Glomerular visceral epithelial cell (primary cell): ENCODE measurements at regions not wholly inside any gene's neighbourhood (a gene's known extent, or its start where the extent isn't known, plus 50 kb on each side); places are given as distances from the start of the nearest gene placed in this dataset.

Experiments
- DNase-seq: peaks from one replicate; pipeline ENCODE4 v3.0.0-alpha.2; 2016; ENCODE audit errors: extremely low spot score

- DNase-seq = no peak
Observed at GRCh38 chr15:98196371-98196770, 235.9 kb downstream of the ARRDC4 start.

GRCh38 chr15:98202256-98202655 is 241.8 kb downstream of the ARRDC4 start:
- no peak for DNase-seq

- no peak for DNase-seq
Observed at GRCh38 chr15:98203872-98204660, 243.6 kb downstream of the ARRDC4 start.

GRCh38 chr15:98207928-98208327 is 247.4 kb downstream of the ARRDC4 start:
- DNase-seq = no peak

- DNase-seq = no peak
Observed at GRCh38 chr15:98213346-98213979, 253.0 kb downstream of the ARRDC4 start.

GRCh38 chr15:98216166-98216565 is 255.7 kb downstream of the ARRDC4 start:
- DNase-seq = no peak

- no peak for DNase-seq
Observed at GRCh38 chr15:98217356-98217755, 256.9 kb downstream of the ARRDC4 start.

GRCh38 chr15:98221144-98221543 is 260.6 kb downstream of the ARRDC4 start:
- DNase-seq = no peak

- DNase-seq = no peak
Observed at GRCh38 chr15:98221577-98221976, 261.1 kb downstream of the ARRDC4 start.

GRCh38 chr15:98226149-98226548 is 265.6 kb downstream of the ARRDC4 start:
- DNase-seq = no peak

GRCh38 chr15:98226578-98226977 is 266.1 kb downstream of the ARRDC4 start:
- no peak for DNase-seq

- no peak for DNase-seq
Observed at GRCh38 chr15:98228846-98229245, 268.3 kb downstream of the ARRDC4 start.

- DNase-seq = no peak
Observed at GRCh38 chr15:98230975-98231374, 270.5 kb downstream of the ARRDC4 start.

GRCh38 chr15:98231696-98232440 is 271.4 kb downstream of the ARRDC4 start:
- DNase-seq = no peak

GRCh38 chr15:98232761-98233160 is 272.3 kb downstream of the ARRDC4 start:
- DNase-seq = no peak

GRCh38 chr15:98233873-98234272 is 273.4 kb downstream of the ARRDC4 start:
- no peak for DNase-seq

- no peak for DNase-seq
Observed at GRCh38 chr15:98240303-98240702, 279.8 kb downstream of the ARRDC4 start.

- no peak for DNase-seq
Observed at GRCh38 chr15:98241032-98241554, 280.6 kb downstream of the ARRDC4 start.

- DNase-seq = no peak
Observed at GRCh38 chr15:98257290-98257689, 296.8 kb downstream of the ARRDC4 start.

- DNase-seq = no peak
Observed at GRCh38 chr15:98263787-98264186, 303.3 kb downstream of the ARRDC4 start.

- DNase-seq = no peak
Observed at GRCh38 chr15:98266295-98266694, 305.8 kb downstream of the ARRDC4 start.

- DNase-seq = no peak
Observed at GRCh38 chr15:98268163-98268562, 307.7 kb downstream of the ARRDC4 start.
